ENCODE measurements at regions not wholly inside any gene's neighbourhood (a gene's known extent, or its start where the extent isn't known, plus 50 kb on each side); places are given as distances from the start of the nearest gene placed in this dataset.

GRCh38 chr18:78607221-78607620, 372.4 kb upstream of the SALL3 start:
- Histone ChIP-seq H3K4me1 (peaks cover 0 to 6% (median 0%) of the 10 kb centered on the region in 4 donors), H3K4me3 (no peak overlapping the region), H3K27me3 (peaks cover 0 to 46% (median 0%) of the 10 kb centered on the region in 3 donors), H3K9me3 (no peaks in the 10 kb centered on the region), H3K36me3 (no peaks in the 10 kb centered on the region), H3K27ac (no peak overlapping the region)
- WGBS, 5 donors, result 68 to 80% (median 76%) methylated on average over 17 of the region's 17 CpGs
- no peak for TF ChIP-seq POLR2AphosphoS5 (IDR thresholded peaks at IDR 0.05)
- TF ChIP-seq CTCF (IDR thresholded peaks at IDR 0.05), result no peak
- no peak for TF ChIP-seq EP300 (IDR thresholded peaks at IDR 0.05)
- TF ChIP-seq POLR2A (IDR thresholded peaks at IDR 0.05), result no peak
- intact Hi-C loops (cut with DNase I; ENCODE audit: low total_unique reads), result no loop called here
- DNase-seq, result no peak

GRCh38 chr18:78607784-78608183, 371.8 kb upstream of the SALL3 start:
- Histone ChIP-seq H3K36me3 (no peaks in the 10 kb centered on the region), H3K4me1 (peaks cover 0 to 6% (median 0%) of the 10 kb centered on the region in 4 donors), H3K9me3 (no peaks in the 10 kb centered on the region), H3K27ac (no peak overlapping the region), H3K27me3 (peaks cover 0 to 46% (median 0%) of the 10 kb centered on the region in 3 donors), H3K4me3 (no peak overlapping the region)
- intact Hi-C loops (cut with DNase I; ENCODE audit: low total_unique reads), result no loop called here
- 72 to 83% (median 76%) methylated on average over 12 to 15 of the region's 15 CpGs for WGBS, 5 donors
- no peak for DNase-seq
- TF ChIP-seq CTCF (IDR thresholded peaks at IDR 0.05) (no peak), POLR2A (IDR thresholded peaks at IDR 0.05) (no peak), POLR2AphosphoS5 (IDR thresholded peaks at IDR 0.05) (no peak), EP300 (IDR thresholded peaks at IDR 0.05) (no peak)

GRCh38 chr18:78610179-78610578, 369.4 kb upstream of the SALL3 start:
- Histone ChIP-seq H3K27me3 (peaks cover 0 to 38% (median 0%) of the 10 kb centered on the region in 3 donors), H3K36me3 (no peaks in the 10 kb centered on the region), H3K4me1 (no peaks in the 10 kb centered on the region), H3K27ac (no peak overlapping the region), H3K9me3 (no peaks in the 10 kb centered on the region), H3K4me3 (no peak overlapping the region)
- TF ChIP-seq EP300 (IDR thresholded peaks at IDR 0.05) (no peak), POLR2AphosphoS5 (IDR thresholded peaks at IDR 0.05) (no peak), CTCF (IDR thresholded peaks at IDR 0.05) (no peak), POLR2A (IDR thresholded peaks at IDR 0.05) (no peak)
- DNase-seq, result no peak
- 60 to 73% (median 67%) methylated on average over 12 of the region's 12 CpGs for WGBS, 5 donors
- intact Hi-C loops (cut with DNase I; ENCODE audit: low total_unique reads), result no loop called here

GRCh38 chr18:78611201-78611800, 368.3 kb upstream of the SALL3 start:
- no peak overlapping the region for H3K27ac ChIP-seq
- no peaks in the 10 kb centered on the region for H3K36me3 ChIP-seq
- peaks cover 0 to 31% (median 0%) of the 10 kb centered on the region in 3 donors for H3K27me3 ChIP-seq
- no peak for TF ChIP-seq CTCF (IDR thresholded peaks at IDR 0.05)
- no peak for TF ChIP-seq EP300 (IDR thresholded peaks at IDR 0.05)
- TF ChIP-seq POLR2A (IDR thresholded peaks at IDR 0.05), result no peak
- no peak for TF ChIP-seq POLR2AphosphoS5 (IDR thresholded peaks at IDR 0.05)
- no peak for DNase-seq
- H3K4me3 ChIP-seq, result no peak overlapping the region
- WGBS, 5 donors, result 74 to 87% (median 84%) methylated on average over 16 of the region's 16 CpGs
- no peaks in the 10 kb centered on the region for H3K4me1 ChIP-seq
- peaks cover 0 to 5% (median under 1%) of the 10 kb centered on the region in 4 donors for H3K9me3 ChIP-seq
- intact Hi-C loops (cut with DNase I; ENCODE audit: low total_unique reads), result no loop called here
